Mammary epithelial cell (primary cell): ENCODE measurements at regions not wholly inside any gene's neighbourhood (a gene's known extent, or its start where the extent isn't known, plus 50 kb on each side); places are given as distances from the start of the nearest gene placed in this dataset.

ENCODE experiments used
- EZH2 ChIP-seq: IDR thresholded peaks from 2 replicates; pipeline ENCODE4 v1.6.1; 2012; ENCODE audit warnings: low read length, inconsistent platforms, borderline replicate concordance
- TF ChIP-seq, protein P1 (sequence below), 2 donors: IDR thresholded peaks in 1 of 2; conservative IDR thresholded peaks in 1 of 2; 2 replicates each; pipeline ENCODE4 v1.5.1; 2011 to 2012; ENCODE audit warnings: inconsistent platforms in 2 of 2, low read length in 2 of 2, mild to moderate bottlenecking in 2 of 2, control low read depth in 1 of 2, low read depth in 1 of 2; ENCODE audit not compliant: insufficient read depth in 1 of 2; ENCODE audit errors: extremely low read depth in 1 of 2

DNA sequence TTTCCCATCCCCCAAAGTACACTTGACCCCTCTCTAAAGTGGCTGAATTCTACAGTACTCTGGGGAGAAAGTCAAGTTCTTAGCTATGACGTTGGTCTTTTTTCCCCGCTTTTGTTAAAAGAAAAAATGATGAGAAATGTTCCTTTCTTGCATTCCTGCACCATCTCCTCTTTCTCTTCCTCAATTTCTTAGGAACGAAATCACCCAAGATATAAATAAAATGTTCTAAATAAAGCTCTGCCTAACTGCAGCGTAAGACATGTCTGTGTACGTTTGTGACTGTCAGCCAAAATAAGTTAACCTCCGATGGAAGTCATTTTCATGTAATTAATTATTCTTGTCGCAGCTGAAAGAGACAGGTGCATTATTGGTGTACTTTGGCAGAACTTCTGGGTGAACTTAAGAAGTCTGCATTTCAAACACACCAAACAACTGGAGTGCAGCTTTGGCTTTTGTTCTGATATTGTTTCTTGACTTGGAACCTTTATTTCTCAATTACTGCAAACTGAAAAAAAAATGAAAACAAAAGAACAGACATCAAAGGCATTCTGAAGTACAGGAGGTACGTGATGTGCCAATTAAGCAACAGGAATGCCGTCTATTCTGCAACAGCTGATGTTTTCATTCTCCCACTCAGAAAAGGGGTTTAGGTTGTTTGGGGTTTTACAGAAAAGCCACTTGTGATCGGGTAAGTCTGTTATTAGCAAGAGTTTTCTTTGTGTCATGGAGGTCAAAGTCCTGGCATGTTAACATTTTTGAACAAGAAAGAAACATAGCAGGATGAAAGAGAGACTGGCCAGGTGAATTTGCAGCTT is 82.4 kb upstream of the SDK1 start:
- TF ChIP-seq, protein P1, sequence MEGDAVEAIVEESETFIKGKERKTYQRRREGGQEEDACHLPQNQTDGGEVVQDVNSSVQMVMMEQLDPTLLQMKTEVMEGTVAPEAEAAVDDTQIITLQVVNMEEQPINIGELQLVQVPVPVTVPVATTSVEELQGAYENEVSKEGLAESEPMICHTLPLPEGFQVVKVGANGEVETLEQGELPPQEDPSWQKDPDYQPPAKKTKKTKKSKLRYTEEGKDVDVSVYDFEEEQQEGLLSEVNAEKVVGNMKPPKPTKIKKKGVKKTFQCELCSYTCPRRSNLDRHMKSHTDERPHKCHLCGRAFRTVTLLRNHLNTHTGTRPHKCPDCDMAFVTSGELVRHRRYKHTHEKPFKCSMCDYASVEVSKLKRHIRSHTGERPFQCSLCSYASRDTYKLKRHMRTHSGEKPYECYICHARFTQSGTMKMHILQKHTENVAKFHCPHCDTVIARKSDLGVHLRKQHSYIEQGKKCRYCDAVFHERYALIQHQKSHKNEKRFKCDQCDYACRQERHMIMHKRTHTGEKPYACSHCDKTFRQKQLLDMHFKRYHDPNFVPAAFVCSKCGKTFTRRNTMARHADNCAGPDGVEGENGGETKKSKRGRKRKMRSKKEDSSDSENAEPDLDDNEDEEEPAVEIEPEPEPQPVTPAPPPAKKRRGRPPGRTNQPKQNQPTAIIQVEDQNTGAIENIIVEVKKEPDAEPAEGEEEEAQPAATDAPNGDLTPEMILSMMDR (conservative IDR thresholded peaks at IDR 0.05 in 1 of 2, IDR thresholded peaks at IDR 0.05 in 1 of 2; ENCODE audit: extremely low read depth in 1 of 2, insufficient read depth in 1 of 2, low read depth in 1 of 2, low read length in 2 of 2): no peak
- TF ChIP-seq EZH2: no peak
